Ovary (tissue), 7 donors: ENCODE measurements at regions not wholly inside any gene's neighbourhood (a gene's known extent, or its start where the extent isn't known, plus 50 kb on each side); places are given as distances from the start of the nearest gene placed in this dataset.

Experiments used
- DNase-seq, 5 donors: peaks; one replicate each; pipeline ENCODE4 v3.0.0-alpha.2; 2019 to 2020
- H3K27ac ChIP-seq, 2 donors: fragments of 200-600 bp; one replicate each; pipeline versions ENCODE4 v1.5.1 to v1.8.0; 2019 to 2022
- H3K27me3 ChIP-seq: fragments of 200-600 bp; one replicate; pipeline ENCODE4 v1.8.0; 2022
- H3K36me3 ChIP-seq: fragments of 200-600 bp; sonication (generic); one replicate; pipeline ENCODE4 v1.5.1; 2019
- H3K4me1 ChIP-seq: one replicate; pipeline ENCODE4 v1.8.1; 2013; ENCODE audit warnings: mild to moderate bottlenecking, moderate library complexity; ENCODE audit not compliant: insufficient read depth
- H3K4me3 ChIP-seq: fragments of 200-600 bp; sonication (generic); one replicate; pipeline ENCODE4 v1.5.1; 2017
- H3K9me3 ChIP-seq, 2 donors: fragments of 200-600 bp in 1 of 2; sonication (generic) in 1 of 2; one replicate each; pipeline versions ENCODE4 v1.5.1 to v1.8.1; 2013 to 2019; ENCODE audit warnings: mild to moderate bottlenecking in 1 of 2, moderate library complexity in 1 of 2
- CTCF ChIP-seq, 3 donors: fragments of 450-650 bp in 2 of 3; fragments of 200-600 bp in 1 of 3; IDR thresholded peaks; one replicate each; pipeline versions ENCODE4 v1.5.1 to v1.8.0; 2016 to 2022; ENCODE audit warnings: antibody characterized with exemption in 3 of 3, mild to moderate bottlenecking in 1 of 3
- EP300 ChIP-seq: sonication (generic); formaldehyde crosslinking; IDR thresholded peaks from one replicate; pipeline ENCODE4 v1.6.1; 2017; ENCODE audit warnings: antibody characterized with exemption
- POLR2A ChIP-seq: fragments of 450-650 bp; IDR thresholded peaks from one replicate; pipeline ENCODE4 v1.6.1; 2017; ENCODE audit warnings: antibody characterized with exemption, mild to moderate bottlenecking, moderate library complexity
- WGBS, 3 donors: extraction: QIAGEN DNeasy Blood & Tissue Kit in 1 of 3; methylation state at CpG; one replicate each; pipeline versions ENCODE4 v1.1.5 to v1.1.7; 2013 to 2017; 5-methylcytosine and 5-hydroxymethylcytosine counted together
- intact Hi-C, 4 donors: fragments of 100-400 bp; cut with DNase I; formaldehyde crosslinking; loops; one replicate each; pipeline versions ENCODE4 v1.11.0 to v1.15.1; 2022 to 2023
- donor health status: DM: no; HTN: no; CAD: no; lungs with moderate emphysema.
- donor health status: DM: no; HTN: no; CAD: no.
- donor health status: Bipolar disorder and iron deficiency.
- donor health status: DM: no; HTN: no; CAD: no.
- donor health status: DM: yes; HTN: yes; CAD: no.

- no peaks in the 10 kb centered on the region for H3K36me3 ChIP-seq
- no peaks in the 10 kb centered on the region for H3K4me1 ChIP-seq
- TF ChIP-seq EP300 = no peak
- TF ChIP-seq POLR2A = no peak
- no peak for TF ChIP-seq CTCF (IDR thresholded peaks at IDR 0.05)
- no peak overlapping the region for H3K27ac ChIP-seq
- intact Hi-C loops = no loop called here
- no peaks in the 10 kb centered on the region for H3K27me3 ChIP-seq
- WGBS, 3 donors = 81 to 89% (median 81%) methylated on average over 3 of the region's 3 CpGs
- H3K9me3 ChIP-seq = no peaks in the 10 kb centered on the region
- DNase-seq = no peak
- no peak overlapping the region for H3K4me3 ChIP-seq
These were observed 59.7 kb upstream of the NEBL start for GRCh38 chr10:20956843-20957242.

- intact Hi-C loops = no loop called here
- no peak overlapping the region for H3K4me3 ChIP-seq
- no peaks in the 10 kb centered on the region for H3K27me3 ChIP-seq
- H3K9me3 ChIP-seq = no peaks in the 10 kb centered on the region
- no peaks in the 10 kb centered on the region for H3K36me3 ChIP-seq
- no peak for DNase-seq
- no peak overlapping the region for H3K27ac ChIP-seq
- 26 to 46% (median 35%) methylated on average over 1 of the region's 1 CpG for WGBS, 3 donors
- H3K4me1 ChIP-seq = no peaks in the 10 kb centered on the region
- TF ChIP-seq EP300 = no peak
- no peak for TF ChIP-seq CTCF (IDR thresholded peaks at IDR 0.05)
- no peak for TF ChIP-seq POLR2A
These were observed 58.3 kb upstream of the NEBL start for GRCh38 chr10:20955355-20955893.

GRCh38 chr10:20954519-20954918, 57.4 kb upstream of the NEBL start:
- Histone ChIP-seq H3K27ac (no peak overlapping the region), H3K36me3 (no peaks in the 10 kb centered on the region), H3K27me3 (no peaks in the 10 kb centered on the region), H3K4me1 (no peaks in the 10 kb centered on the region), H3K9me3 (no peaks in the 10 kb centered on the region), H3K4me3 (no peak overlapping the region)
- DNase-seq = no peak
- no peak for TF ChIP-seq CTCF (IDR thresholded peaks at IDR 0.05)
- no peak for TF ChIP-seq POLR2A
- no peak for TF ChIP-seq EP300
- intact Hi-C loops = no loop called here
- WGBS, 3 donors = 78 to 85% (median 80%) methylated on average over 5 of the region's 5 CpGs

- H3K27ac ChIP-seq = no peak overlapping the region
- no peaks in the 10 kb centered on the region for H3K27me3 ChIP-seq
- no peaks in the 10 kb centered on the region for H3K4me1 ChIP-seq
- no peaks in the 10 kb centered on the region for H3K9me3 ChIP-seq
- WGBS, 3 donors = 90 to 91% (median 90%) methylated on average over 3 of the region's 3 CpGs
- no peak overlapping the region for H3K4me3 ChIP-seq
- TF ChIP-seq EP300 (no peak), CTCF (IDR thresholded peaks at IDR 0.05) (no peak), POLR2A (no peak)
- no peak for DNase-seq
- intact Hi-C loops = no loop called here
- no peaks in the 10 kb centered on the region for H3K36me3 ChIP-seq
These were observed 56.0 kb upstream of the NEBL start for GRCh38 chr10:20953120-20953519.
